ENCODE measurements at regions not wholly inside any gene's neighbourhood (a gene's known extent, or its start where the extent isn't known, plus 50 kb on each side); places are given as distances from the start of the nearest gene placed in this dataset.
"Not testable (repeated sequence)": the region's sequence is repeated elsewhere in the genome, so short reads cannot be mapped to it uniquely, and the experiment has no call there.

DNA sequence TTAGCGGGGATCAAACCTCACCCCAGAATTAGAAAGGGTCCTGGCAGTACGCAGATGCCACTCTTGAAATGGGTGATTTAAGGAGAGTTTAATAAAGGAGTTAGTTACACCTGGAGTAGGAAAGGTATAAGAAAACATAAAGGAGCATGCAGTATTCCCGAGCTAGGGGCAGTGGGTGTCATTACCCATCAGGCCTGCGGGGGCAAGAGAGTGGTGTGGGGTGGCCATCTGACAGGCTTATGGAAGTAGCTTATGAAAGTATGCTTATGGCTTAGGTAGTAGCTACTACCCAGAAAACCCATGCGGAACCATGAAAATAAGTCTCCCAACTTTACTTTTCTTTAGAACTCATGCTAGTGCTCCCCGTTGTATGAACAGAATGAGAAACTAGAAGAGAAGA, 568.9 kb upstream of the ACVR2A start:
- H3K27me3 Mint-ChIP-seq (ENCODE audit: low read depth, unreplicated experiment): no peaks in the 10 kb centered on the region
- DNase-seq (ENCODE audit: low read depth): no peak
- Histone ChIP-seq H3K4me1 (ENCODE audit: insufficient read depth, low read length) (no peaks in the 10 kb centered on the region), H2AFZ (ENCODE audit: low read depth, low read length) (no peak overlapping the region), H3K27me3 (ENCODE audit: insufficient read depth, low read length) (no peaks in the 10 kb centered on the region), H3K79me2 (ENCODE audit: insufficient read depth, low read length) (no peaks in the 10 kb centered on the region), H3K4me2 (ENCODE audit: low read length) (no peak overlapping the region), H3K9ac (ENCODE audit: low read length) (no peak overlapping the region), H3K36me3 (ENCODE audit: insufficient read depth, low read length) (no peaks in the 10 kb centered on the region), H3K4me3 (ENCODE audit: insufficient read depth, low read depth, low read length) (no peak overlapping the region), H3K9me3 (ENCODE audit: insufficient read depth, low read depth, low read length) (peaks cover 2% of the 10 kb centered on the region), H3K27ac (ENCODE audit: low read depth, low read length) (no peak overlapping the region), H4K20me1 (ENCODE audit: insufficient read depth, low read length) (no peaks in the 10 kb centered on the region)
- H3K27ac Mint-ChIP-seq (ENCODE audit: unreplicated experiment): no peak overlapping the region
- H3K4me3 Mint-ChIP-seq (ENCODE audit: unreplicated experiment): no peak overlapping the region
- TF ChIP-seq, protein P1, sequence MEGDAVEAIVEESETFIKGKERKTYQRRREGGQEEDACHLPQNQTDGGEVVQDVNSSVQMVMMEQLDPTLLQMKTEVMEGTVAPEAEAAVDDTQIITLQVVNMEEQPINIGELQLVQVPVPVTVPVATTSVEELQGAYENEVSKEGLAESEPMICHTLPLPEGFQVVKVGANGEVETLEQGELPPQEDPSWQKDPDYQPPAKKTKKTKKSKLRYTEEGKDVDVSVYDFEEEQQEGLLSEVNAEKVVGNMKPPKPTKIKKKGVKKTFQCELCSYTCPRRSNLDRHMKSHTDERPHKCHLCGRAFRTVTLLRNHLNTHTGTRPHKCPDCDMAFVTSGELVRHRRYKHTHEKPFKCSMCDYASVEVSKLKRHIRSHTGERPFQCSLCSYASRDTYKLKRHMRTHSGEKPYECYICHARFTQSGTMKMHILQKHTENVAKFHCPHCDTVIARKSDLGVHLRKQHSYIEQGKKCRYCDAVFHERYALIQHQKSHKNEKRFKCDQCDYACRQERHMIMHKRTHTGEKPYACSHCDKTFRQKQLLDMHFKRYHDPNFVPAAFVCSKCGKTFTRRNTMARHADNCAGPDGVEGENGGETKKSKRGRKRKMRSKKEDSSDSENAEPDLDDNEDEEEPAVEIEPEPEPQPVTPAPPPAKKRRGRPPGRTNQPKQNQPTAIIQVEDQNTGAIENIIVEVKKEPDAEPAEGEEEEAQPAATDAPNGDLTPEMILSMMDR (IDR thresholded peaks at IDR 0.05; ENCODE audit: insufficient read depth, low read depth, low read length): peak; percentile 9
- no peak for TF ChIP-seq EZH2 (IDR thresholded peaks at IDR 0.05; ENCODE audit: insufficient read depth, low read length)
- no peaks in the 10 kb centered on the region for H3K4me1 Mint-ChIP-seq (ENCODE audit: low read depth, unreplicated experiment)
- FAIRE-seq: no peak
- H3K9me3 Mint-ChIP-seq (ENCODE audit: unreplicated experiment): no peaks in the 10 kb centered on the region
- H3K36me3 Mint-ChIP-seq (ENCODE audit: low read depth, unreplicated experiment): no peaks in the 10 kb centered on the region

DNA sequence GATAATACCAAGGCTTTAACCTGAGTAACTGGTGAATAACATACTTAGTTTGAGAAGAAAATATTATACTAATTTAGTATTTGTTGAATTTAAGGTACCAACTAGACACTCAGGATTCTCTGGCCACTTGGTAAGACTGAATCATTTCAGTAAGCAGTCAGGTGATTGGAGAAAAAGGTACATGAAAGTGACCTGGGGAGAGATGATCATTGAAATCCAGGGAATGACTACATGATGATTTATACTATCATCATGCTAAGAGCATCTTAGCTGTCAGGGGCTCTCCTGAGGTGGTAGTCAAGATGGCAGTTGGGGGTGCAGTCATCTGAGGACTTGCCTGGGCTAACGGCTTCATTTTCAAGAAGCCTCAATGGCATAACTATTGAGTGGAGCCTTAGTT, 571.2 kb upstream of the ACVR2A start:
- no peak overlapping the region for H3K4me3 Mint-ChIP-seq (ENCODE audit: unreplicated experiment)
- Histone ChIP-seq H3K36me3 (ENCODE audit: insufficient read depth, low read length) (no peaks in the 10 kb centered on the region), H4K20me1 (ENCODE audit: insufficient read depth, low read length) (no peaks in the 10 kb centered on the region), H3K9ac (ENCODE audit: low read length) (no peak overlapping the region), H3K4me2 (ENCODE audit: low read length) (no peak overlapping the region), H2AFZ (ENCODE audit: low read depth, low read length) (no peak overlapping the region), H3K27me3 (ENCODE audit: insufficient read depth, low read length) (no peaks in the 10 kb centered on the region), H3K4me3 (ENCODE audit: insufficient read depth, low read depth, low read length) (no peak overlapping the region), H3K79me2 (ENCODE audit: insufficient read depth, low read length) (no peaks in the 10 kb centered on the region), H3K27ac (ENCODE audit: low read depth, low read length) (no peak overlapping the region), H3K4me1 (ENCODE audit: insufficient read depth, low read length) (no peaks in the 10 kb centered on the region), H3K9me3 (ENCODE audit: insufficient read depth, low read depth, low read length) (peaks cover 4% of the 10 kb centered on the region)
- FAIRE-seq (no peak), DNase-seq (ENCODE audit: low read depth) (no peak)
- peaks cover 10% of the 10 kb centered on the region for H3K9me3 Mint-ChIP-seq (ENCODE audit: unreplicated experiment)
- H3K36me3 Mint-ChIP-seq (ENCODE audit: low read depth, unreplicated experiment): no peaks in the 10 kb centered on the region
- TF ChIP-seq EZH2 (IDR thresholded peaks at IDR 0.05; ENCODE audit: insufficient read depth, low read length): no peak
- TF ChIP-seq, protein P1 (IDR thresholded peaks at IDR 0.05; ENCODE audit: insufficient read depth, low read depth, low read length): no peak
- no peaks in the 10 kb centered on the region for H3K27me3 Mint-ChIP-seq (ENCODE audit: low read depth, unreplicated experiment)
- H3K27ac Mint-ChIP-seq (ENCODE audit: unreplicated experiment): no peak overlapping the region
- H3K4me1 Mint-ChIP-seq (ENCODE audit: low read depth, unreplicated experiment): no peaks in the 10 kb centered on the region

DNA sequence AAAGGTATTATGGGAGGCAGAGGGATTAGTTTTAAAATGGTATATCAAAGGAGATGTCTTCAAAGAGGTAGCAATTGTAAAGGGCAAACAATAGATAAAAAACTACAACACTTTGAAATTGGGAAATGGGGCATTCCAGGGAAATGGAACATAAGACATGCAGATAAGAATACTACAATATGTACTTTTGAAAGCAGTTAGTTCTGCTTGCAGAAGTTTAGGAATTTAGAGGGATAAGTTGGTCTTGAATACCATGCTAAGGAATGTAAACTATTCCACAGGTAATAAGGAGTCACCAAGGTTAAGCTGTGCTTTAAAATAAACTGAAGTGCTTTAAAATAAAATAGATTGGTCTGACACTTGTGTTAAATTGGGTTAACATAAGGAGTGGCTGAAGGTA, 571.7 kb upstream of the ACVR2A start:
- no peak for DNase-seq (ENCODE audit: low read depth)
- no peaks in the 10 kb centered on the region for H3K4me1 ChIP-seq (ENCODE audit: insufficient read depth, low read length)
- H3K27me3 Mint-ChIP-seq (ENCODE audit: low read depth, unreplicated experiment): no peaks in the 10 kb centered on the region
- no peaks in the 10 kb centered on the region for H4K20me1 ChIP-seq (ENCODE audit: insufficient read depth, low read length)
- no peaks in the 10 kb centered on the region for H3K79me2 ChIP-seq (ENCODE audit: insufficient read depth, low read length)
- no peak overlapping the region for H3K27ac Mint-ChIP-seq (ENCODE audit: unreplicated experiment)
- no peak overlapping the region for H2AFZ ChIP-seq (ENCODE audit: low read depth, low read length)
- H3K9me3 Mint-ChIP-seq (ENCODE audit: unreplicated experiment): peaks cover 12% of the 10 kb centered on the region
- H3K4me3 Mint-ChIP-seq (ENCODE audit: unreplicated experiment): no peak overlapping the region
- H3K9ac ChIP-seq (ENCODE audit: low read length): no peak overlapping the region
- no peaks in the 10 kb centered on the region for H3K27me3 ChIP-seq (ENCODE audit: insufficient read depth, low read length)
- FAIRE-seq: no peak
- peaks cover 4% of the 10 kb centered on the region for H3K9me3 ChIP-seq (ENCODE audit: insufficient read depth, low read depth, low read length)
- no peak overlapping the region for H3K4me2 ChIP-seq (ENCODE audit: low read length)
- TF ChIP-seq, protein P1 (IDR thresholded peaks at IDR 0.05; ENCODE audit: insufficient read depth, low read depth, low read length): no peak
- no peak for TF ChIP-seq EZH2 (IDR thresholded peaks at IDR 0.05; ENCODE audit: insufficient read depth, low read length)
- H3K4me3 ChIP-seq (ENCODE audit: insufficient read depth, low read depth, low read length): no peak overlapping the region
- H3K27ac ChIP-seq (ENCODE audit: low read depth, low read length): no peak overlapping the region
- no peaks in the 10 kb centered on the region for H3K4me1 Mint-ChIP-seq (ENCODE audit: low read depth, unreplicated experiment)
- H3K36me3 Mint-ChIP-seq (ENCODE audit: low read depth, unreplicated experiment): no peaks in the 10 kb centered on the region
- H3K36me3 ChIP-seq (ENCODE audit: insufficient read depth, low read length): no peaks in the 10 kb centered on the region

DNA sequence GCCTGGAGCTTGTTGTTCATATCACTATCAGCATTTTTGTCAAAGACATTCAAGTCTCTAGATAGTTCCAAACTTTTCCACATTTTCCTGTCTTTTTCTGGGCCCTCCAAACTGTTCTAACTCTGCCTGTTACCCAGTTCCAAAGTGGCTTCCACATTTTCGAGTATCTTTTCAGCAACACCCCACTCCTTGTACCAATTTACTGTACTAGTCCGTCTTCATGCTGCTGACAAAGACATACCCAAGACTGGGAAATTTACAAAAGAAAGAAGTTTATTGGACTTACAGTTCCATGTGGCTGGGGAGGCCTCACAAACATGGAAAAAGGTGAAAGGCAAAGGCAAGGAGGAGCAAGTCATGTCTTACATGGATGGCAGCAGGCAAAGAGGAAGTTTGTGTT, 575.2 kb upstream of the ACVR2A start:
- H3K4me1 ChIP-seq (ENCODE audit: insufficient read depth, low read length): not testable (repeated sequence)

More for the DNA sequence above, 575.2 kb upstream of the ACVR2A start:
- H3K9ac ChIP-seq (ENCODE audit: low read length); H3K9me3 ChIP-seq (ENCODE audit: insufficient read depth, low read depth, low read length); H3K36me3 Mint-ChIP-seq (ENCODE audit: low read depth, unreplicated experiment); H3K27me3 ChIP-seq (ENCODE audit: insufficient read depth, low read length); DNase-seq (ENCODE audit: low read depth); H3K4me3 ChIP-seq (ENCODE audit: insufficient read depth, low read depth, low read length); H3K27me3 Mint-ChIP-seq (ENCODE audit: low read depth, unreplicated experiment); H3K27ac ChIP-seq (ENCODE audit: low read depth, low read length); H3K36me3 ChIP-seq (ENCODE audit: insufficient read depth, low read length); H3K27ac Mint-ChIP-seq (ENCODE audit: unreplicated experiment); H3K4me3 Mint-ChIP-seq (ENCODE audit: unreplicated experiment); H2AFZ ChIP-seq (ENCODE audit: low read depth, low read length); H3K79me2 ChIP-seq (ENCODE audit: insufficient read depth, low read length); FAIRE-seq; H3K4me2 ChIP-seq (ENCODE audit: low read length); H4K20me1 ChIP-seq (ENCODE audit: insufficient read depth, low read length); H3K4me1 Mint-ChIP-seq (ENCODE audit: low read depth, unreplicated experiment): not testable (repeated sequence)
- peaks cover 12% of the 10 kb centered on the region for H3K9me3 Mint-ChIP-seq (ENCODE audit: unreplicated experiment)

Measured in astrocyte (in vitro differentiated cells and primary cell).